Posterior vena cava (tissue), 2 donors: ENCODE measurements at regions not wholly inside any gene's neighbourhood (a gene's known extent, or its start where the extent isn't known, plus 50 kb on each side); places are given as distances from the start of the nearest gene placed in this dataset.

Experiments
- DNase-seq: peaks from one replicate; pipeline ENCODE4 v3.0.0-alpha.2; 2020; ENCODE audit warnings: low spot score
- intact Hi-C, 2 donors: fragments of 100-400 bp; cut with DNase I; formaldehyde crosslinking; loops; one replicate each; pipeline versions ENCODE4 v1.14.1 to v1.14.2; 2022 to 2023
- donor health status: DM: yes; HTN: yes; CAD: no.
- donor health status: DM: yes; HTN: yes; CAD: no.

- DNase-seq: no peak
- intact Hi-C loops: no loop called here
These were observed 121.0 kb upstream of the ARGLU1 start for GRCh38 chr13:106688940-106689339.

- intact Hi-C loops: no loop called here
- DNase-seq: no peak
These were observed 118.2 kb upstream of the ARGLU1 start for GRCh38 chr13:106686163-106686562.

- intact Hi-C loops: no loop called here
- DNase-seq: no peak
These were observed 117.2 kb upstream of the ARGLU1 start for GRCh38 chr13:106685143-106685542.

- intact Hi-C loops: no loop called here
- DNase-seq: no peak
These were observed 116.0 kb upstream of the ARGLU1 start for GRCh38 chr13:106683918-106684317.

- no peak for DNase-seq
- intact Hi-C loops: no loop called here
These were observed 115.2 kb upstream of the ARGLU1 start for GRCh38 chr13:106683179-106683578.

GRCh38 chr13:106681997-106682396 lies 114.1 kb upstream of the ARGLU1 start:
- no peak for DNase-seq
- intact Hi-C loops: no loop called here

- no peak for DNase-seq
- intact Hi-C loops: no loop called here
These were observed 113.6 kb upstream of the ARGLU1 start for GRCh38 chr13:106681536-106681935.

- no peak for DNase-seq
- intact Hi-C loops: no loop called here
These were observed 113.0 kb upstream of the ARGLU1 start for GRCh38 chr13:106680796-106681472.

GRCh38 chr13:106678646-106679418 lies 110.9 kb upstream of the ARGLU1 start:
- DNase-seq: no peak
- intact Hi-C loops: no loop called here

- DNase-seq: no peak
- intact Hi-C loops: no loop called here
These were observed 107.4 kb upstream of the ARGLU1 start for GRCh38 chr13:106675311-106675710.

- intact Hi-C loops: no loop called here
- DNase-seq: no peak
These were observed 93.0 kb upstream of the ARGLU1 start for GRCh38 chr13:106660746-106661625.

GRCh38 chr13:106657104-106657503 lies 89.2 kb upstream of the ARGLU1 start:
- intact Hi-C loops: no loop called here
- DNase-seq: no peak

GRCh38 chr13:106656186-106656585 lies 88.2 kb upstream of the ARGLU1 start:
- intact Hi-C loops: no loop called here
- DNase-seq: no peak

- intact Hi-C loops: no loop called here
- DNase-seq: no peak
These were observed 83.5 kb upstream of the ARGLU1 start for GRCh38 chr13:106651442-106651841.

- DNase-seq: no peak
- intact Hi-C loops: no loop called here
These were observed 82.8 kb upstream of the ARGLU1 start for GRCh38 chr13:106650690-106651205.

GRCh38 chr13:106649495-106649894 lies 81.6 kb upstream of the ARGLU1 start:
- intact Hi-C loops: no loop called here
- DNase-seq: no peak

- no peak for DNase-seq
- intact Hi-C loops: no loop called here
These were observed 72.6 kb upstream of the ARGLU1 start for GRCh38 chr13:106640515-106640914.

- DNase-seq: no peak
- intact Hi-C loops: no loop called here
These were observed 69.6 kb upstream of the ARGLU1 start for GRCh38 chr13:106637519-106637918.

- intact Hi-C loops: no loop called here
- DNase-seq: no peak
These were observed 68.6 kb upstream of the ARGLU1 start for GRCh38 chr13:106636492-106636891.

- no peak for DNase-seq
- intact Hi-C loops: no loop called here
These were observed 67.7 kb upstream of the ARGLU1 start for GRCh38 chr13:106635616-106636015.
